ENCODE measurements at regions not wholly inside any gene's neighbourhood (a gene's known extent, or its start where the extent isn't known, plus 50 kb on each side); places are given as distances from the start of the nearest gene placed in this dataset.

GRCh38 chr12:46578190-46578982, 205.8 kb upstream of the SLC38A2 start:
- TF ChIP-seq TAF1 (IDR thresholded peaks at IDR 0.05; ENCODE audit: low read depth, low read length) (no peak), POLR2A (IDR thresholded peaks at IDR 0.05; ENCODE audit: low read depth, low read length) (no peak)

Data from GM12891 (cell line).